ENCODE measurements at regions not wholly inside any gene's neighbourhood (a gene's known extent, or its start where the extent isn't known, plus 50 kb on each side); places are given as distances from the start of the nearest gene placed in this dataset.

GRCh38 chr18:30234755-30235154, 807.8 kb downstream of the DSC3 start:
- Histone ChIP-seq H2AFZ (ENCODE audit: low read length) (no peak overlapping the region), H3K56ac (ENCODE audit: insufficient read length, low read depth, low read length) (no peak overlapping the region), H2BK5ac (ENCODE audit: insufficient read length, low read length) (no peak overlapping the region), H4K8ac (replicated peaks; ENCODE audit: insufficient read length, low read depth, low read length) (no peak overlapping the region), H3K4me1 (ENCODE audit: insufficient read depth, low read length) (no peaks in the 10 kb centered on the region), H3K4me2 (ENCODE audit: insufficient read depth, insufficient read length, low read length) (no peak overlapping the region), H2BK15ac (ENCODE audit: low read depth, low read length) (no peak overlapping the region), H4K91ac (ENCODE audit: insufficient read length, low read depth, low read length) (no peak overlapping the region), H3K23ac (ENCODE audit: insufficient read length, low read depth, low read length) (no peak overlapping the region), H3K4ac (ENCODE audit: low read depth, low read length) (no peak overlapping the region), H3K27me3 (ENCODE audit: insufficient read depth, low read length) (no peaks in the 10 kb centered on the region), H3T11ph (ENCODE audit: low read length) (no peak overlapping the region), H3K9me3 (ENCODE audit: control insufficient read depth, low read depth, low read length) (no peaks in the 10 kb centered on the region), H4K20me1 (ENCODE audit: control insufficient read depth, insufficient read depth, insufficient read length) (no peaks in the 10 kb centered on the region), H3K9ac (ENCODE audit: extremely low read depth, insufficient read length, low read length) (no peak overlapping the region), H3K79me2 (ENCODE audit: insufficient read depth, low read length) (no peaks in the 10 kb centered on the region), H3K14ac (ENCODE audit: insufficient read depth, low read length) (no peak overlapping the region), H3K27ac (ENCODE audit: insufficient read length, low read depth, low read length) (no peak overlapping the region), H2BK120ac (ENCODE audit: low read depth, low read length, poor library complexity, severe bottlenecking) (no peak overlapping the region), H4K5ac (ENCODE audit: insufficient read length, low read depth, low read length) (no peak overlapping the region), H2BK12ac (ENCODE audit: insufficient read length, low read depth, low read length) (no peak overlapping the region), H3K23me2 (ENCODE audit: insufficient read length, low read depth, low read length, poor library complexity, severe bottlenecking) (no peaks in the 10 kb centered on the region), H3K18ac (ENCODE audit: insufficient read length, low read depth, low read length) (no peak overlapping the region), H2BK20ac (ENCODE audit: low read depth, low read length, poor library complexity, severe bottlenecking) (no peak overlapping the region), H3K79me1 (ENCODE audit: insufficient read depth, low read depth, low read length, poor library complexity, severe bottlenecking) (no peaks in the 10 kb centered on the region), H2AK5ac (ENCODE audit: insufficient read length, low read length) (no peak overlapping the region)
- Mint-ChIP-seq H3K27me3 (ENCODE audit: low read depth) (no peaks in the 10 kb centered on the region), H3K9me3 (no peaks in the 10 kb centered on the region), H3K27ac (no peak overlapping the region), H3K4me1 (no peaks in the 10 kb centered on the region), H3K36me3 (ENCODE audit: insufficient read depth in 1 of 3, low read depth in 3 of 3) (no peaks in the 10 kb centered on the region), H3K4me3 (no peak overlapping the region)
- TF ChIP-seq CTCF (conservative IDR thresholded peaks at IDR 0.05), result no peak
- no peak for DNase-seq
